SK-N-SH (cell line): ENCODE measurements at regions not wholly inside any gene's neighbourhood (a gene's known extent, or its start where the extent isn't known, plus 50 kb on each side); places are given as distances from the start of the nearest gene placed in this dataset.
A peak's percentile ranks its signal among the peaks of the same experiment; 100 is the strongest.

Experiments
- CTCF ChIA-PET: fragments of 300-600, 350-600 bp; formaldehyde crosslinking; extraction: SDS; loops from one replicate; lab custom pipeline; 2021; lab: Yijun Ruan, JAX
- POLR2A ChIA-PET: fragments of 350-600 bp; sonication (Branson Sonifier 250); formaldehyde crosslinking; extraction: SDS; loops from one replicate; lab custom pipeline; 2020; ENCODE audit warnings: antibody characterized with exemption, inconsistent platforms; lab: Yijun Ruan, JAX
- DNase-seq: peaks from one replicate; pipeline ENCODE4 v3.0.0; 2012
- H2AFZ ChIP-seq: fragments of 200-600 bp; sonication (generic); 2 replicates; pipeline ENCODE4 v1.8.1; 2016; ENCODE audit warnings: antibody characterized with exemption, mild to moderate bottlenecking, low read depth
- H3F3A ChIP-seq: fragments of 200-600 bp; sonication (generic); replicated peaks from 2 replicates; pipeline ENCODE3; 2016; ENCODE audit warnings: antibody characterized with exemption, mild to moderate bottlenecking; ENCODE audit not compliant: insufficient read depth
- H3K27ac ChIP-seq, 2 experiments: fragments of 200-500 bp in 1 of 2; fragments of 200-600 bp in 1 of 2; sonication (Bioruptor generic) in 1 of 2; sonication (generic), shearing (Covaris generic) in 1 of 2; 2 replicates each; pipeline versions ENCODE4 v1.5.1 to v1.6.1; 2014 to 2016; ENCODE audit warnings: low read depth in 2 of 2, inconsistent platforms in 1 of 2, low read length in 1 of 2, mild to moderate bottlenecking in 1 of 2, mixed read lengths in 1 of 2
- H3K27me3 ChIP-seq: fragments of 200-600 bp; sonication (generic), shearing (Covaris generic); 2 replicates; pipeline ENCODE4 v1.6.1; 2016; ENCODE audit warnings: mixed run types; ENCODE audit not compliant: insufficient read depth
- H3K36me3 ChIP-seq, 2 experiments: fragments of 200-500 bp in 1 of 2; fragments of 200-600 bp in 1 of 2; sonication (Bioruptor generic) in 1 of 2; sonication (generic) in 1 of 2; replicated peaks in 1 of 2; 2 replicates each; pipeline versions ENCODE3 to v1.5.1; 2014 to 2016; ENCODE audit warnings: low read length in 1 of 2, mild to moderate bottlenecking in 1 of 2; ENCODE audit not compliant: insufficient read depth in 2 of 2, control insufficient read depth in 1 of 2
- H3K4me1 ChIP-seq, 2 experiments: fragments of 200-500 bp in 1 of 2; fragments of 200-600 bp in 1 of 2; sonication (Bioruptor generic) in 1 of 2; sonication (generic), shearing (Covaris generic) in 1 of 2; 2 replicates each; pipeline versions ENCODE4 v1.5.1 to v1.6.1; 2014 to 2016; ENCODE audit warnings: low read depth in 1 of 2, low read length in 1 of 2, mixed run types in 1 of 2; ENCODE audit not compliant: insufficient read depth in 2 of 2, control insufficient read depth in 1 of 2
- H3K4me2 ChIP-seq: fragments of 200-600 bp; sonication (generic), shearing (Covaris generic); 2 replicates; pipeline ENCODE4 v1.6.1; 2017; ENCODE audit warnings: mixed run types
- H3K4me3 ChIP-seq, 2 experiments: fragments of 200-500 bp in 1 of 2; fragments of 200-600 bp in 1 of 2; sonication (Bioruptor generic) in 1 of 2; sonication (generic), shearing (Covaris generic) in 1 of 2; 2 replicates each; pipeline versions ENCODE4 v1.5.1 to v1.8.1; 2014 to 2016; ENCODE audit warnings: low read depth in 2 of 2, inconsistent platforms in 1 of 2, low read length in 1 of 2, mild to moderate bottlenecking in 1 of 2, mixed read lengths in 1 of 2, moderate library complexity in 1 of 2
- H3K79me2 ChIP-seq: fragments of 200-600 bp; sonication (generic); 2 replicates; pipeline ENCODE4 v1.8.1; 2017; ENCODE audit warnings: mild to moderate bottlenecking; ENCODE audit not compliant: insufficient read depth
- H3K9ac ChIP-seq: fragments of 200-600 bp; sonication (generic); 2 replicates; pipeline ENCODE4 v1.6.1; 2017; ENCODE audit warnings: mixed run types
- H3K9me2 ChIP-seq: fragments of 200-600 bp; sonication (generic); 2 replicates; pipeline ENCODE4 v1.6.1; 2017; ENCODE audit warnings: mixed run types
- H3K9me3 ChIP-seq: fragments of 200-600 bp; sonication (generic); 2 replicates; pipeline ENCODE4 v1.6.1; 2017; ENCODE audit warnings: mixed run types, mild to moderate bottlenecking, moderate library complexity
- H4K20me1 ChIP-seq: fragments of 200-600 bp; sonication (generic); 2 replicates; pipeline ENCODE4 v1.6.1; 2017; ENCODE audit warnings: mild to moderate bottlenecking, mixed run types; ENCODE audit not compliant: insufficient read depth
- EP300 ChIP-seq, 2 experiments: IDR thresholded peaks; 2 replicates each; pipeline versions ENCODE4 v1.4.0 to v1.6.1; 2012; ENCODE audit warnings: borderline replicate concordance in 1 of 2, low read depth in 1 of 2, low read length in 1 of 2
- EZH2phosphoT487 ChIP-seq: fragments of 200-600 bp; sonication (generic); IDR thresholded peaks from 2 replicates; pipeline ENCODE4 v1.6.1; 2017; ENCODE audit warnings: low read depth, mixed run types, mild to moderate bottlenecking, antibody characterized with exemption, moderate library complexity, borderline replicate concordance
- FOSL2 ChIP-seq: IDR thresholded peaks from 2 replicates; pipeline ENCODE4 v1.4.0; 2012; ENCODE audit warnings: low read depth, mild to moderate bottlenecking, moderate library complexity, borderline replicate concordance
- GATA2 ChIP-seq: sonication (generic); formaldehyde crosslinking; IDR thresholded peaks from 2 replicates; pipeline ENCODE4 v1.5.0; 2020; ENCODE audit warnings: mild to moderate bottlenecking, missing genetic modification reagents
- JUND ChIP-seq: IDR thresholded peaks from 2 replicates; pipeline ENCODE4 v1.4.0; 2012
- MEF2A ChIP-seq: IDR thresholded peaks from 2 replicates; pipeline ENCODE4 v1.4.0; 2012; ENCODE audit warnings: low read depth, borderline replicate concordance
- MXI1 ChIP-seq: IDR thresholded peaks from 2 replicates; pipeline ENCODE4 v1.6.1; 2012; ENCODE audit warnings: mild to moderate bottlenecking, low read depth, low read length, improper control_type of control experiment
- NRF1 ChIP-seq: IDR thresholded peaks from 2 replicates; pipeline ENCODE4 v1.6.1; 2012; ENCODE audit warnings: low read depth, mild to moderate bottlenecking, low read length
- TF ChIP-seq, protein P1 (sequence below): IDR thresholded peaks from 2 replicates; pipeline ENCODE4 v1.4.0; 2012; ENCODE audit warnings: low read depth, borderline replicate concordance
- TF ChIP-seq, protein P2 (sequence below): IDR thresholded peaks from 2 replicates; pipeline ENCODE4; 2012
- TF ChIP-seq, protein P3 (sequence below): IDR thresholded peaks from 2 replicates; pipeline ENCODE4 v1.6.1; 2012; ENCODE audit warnings: mild to moderate bottlenecking, low read depth, low read length, moderate library complexity

DNA sequence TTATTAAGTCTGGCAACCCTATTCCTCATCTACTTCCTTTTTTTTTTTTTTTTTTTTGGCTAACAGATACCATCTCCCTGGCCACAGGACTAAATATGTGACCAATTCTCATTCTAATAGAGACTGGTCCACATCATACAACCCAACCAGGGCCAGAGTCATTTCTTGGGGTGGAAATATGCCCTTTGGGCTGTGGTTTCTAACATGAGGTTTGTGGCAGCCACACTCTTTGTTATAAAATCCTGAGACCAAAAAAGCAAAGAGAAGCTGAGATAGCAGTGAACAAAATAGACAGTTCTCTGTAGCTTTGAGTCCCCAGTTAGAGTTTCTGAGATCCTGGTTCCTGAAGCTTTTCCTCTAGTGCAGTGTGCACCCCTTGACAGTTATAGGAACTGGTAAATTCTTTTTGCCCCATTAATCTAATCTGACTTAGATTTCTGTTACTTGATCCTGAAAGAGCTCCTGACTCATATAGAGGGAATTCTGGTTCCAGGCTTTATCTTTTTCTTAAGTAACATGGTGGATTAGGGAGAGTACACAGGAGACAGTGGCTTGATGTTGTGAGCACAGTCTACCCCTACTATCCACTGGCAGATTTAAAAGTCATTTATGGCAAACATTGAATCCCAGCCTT, 86.8 kb downstream of the MAIP1 start:
- Histone ChIP-seq H3K4me2 (no peak overlapping the region), H2AFZ (no peak overlapping the region), H3F3A (no peaks in the 10 kb centered on the region), H3K9me2 (no peaks in the 10 kb centered on the region), H4K20me1 (no peaks in the 10 kb centered on the region), H3K79me2 (no peaks in the 10 kb centered on the region), H3K4me3 (no peak overlapping the region), H3K27ac (no peak overlapping the region; a peak in 1 of 4 replicates), H3K9ac (no peak overlapping the region), H3K4me1 (peaks cover 0 to 4% of the 10 kb centered on the region in 2 experiments; a peak in 2 of 4 replicates), H3K27me3 (no peaks in the 10 kb centered on the region), H3K36me3 (no peaks in the 10 kb centered on the region), H3K9me3 (no peaks in the 10 kb centered on the region)
- ChIA-PET CTCF (interaction anchor here (1.1 to 1.4 kb wide), 2 partner anchors 12 to 57 kb away, joined by 3 read pairs; no protein-coding TSS in a partner anchor), POLR2A (no interaction called here)
- no peak for DNase-seq
- TF ChIP-seq FOSL2 (peak; percentile 16; the same call in 1 of the 2 replicates), JUND (peak; percentile 46; the same call in 1 of the 2 replicates), EP300 (IDR thresholded peaks at IDR 0.05; ENCODE audit: borderline replicate concordance in 1 of 2, low read depth in 1 of 2, low read length in 1 of 2) (no peak), NRF1 (no peak)
- TF ChIP-seq, protein P1, sequence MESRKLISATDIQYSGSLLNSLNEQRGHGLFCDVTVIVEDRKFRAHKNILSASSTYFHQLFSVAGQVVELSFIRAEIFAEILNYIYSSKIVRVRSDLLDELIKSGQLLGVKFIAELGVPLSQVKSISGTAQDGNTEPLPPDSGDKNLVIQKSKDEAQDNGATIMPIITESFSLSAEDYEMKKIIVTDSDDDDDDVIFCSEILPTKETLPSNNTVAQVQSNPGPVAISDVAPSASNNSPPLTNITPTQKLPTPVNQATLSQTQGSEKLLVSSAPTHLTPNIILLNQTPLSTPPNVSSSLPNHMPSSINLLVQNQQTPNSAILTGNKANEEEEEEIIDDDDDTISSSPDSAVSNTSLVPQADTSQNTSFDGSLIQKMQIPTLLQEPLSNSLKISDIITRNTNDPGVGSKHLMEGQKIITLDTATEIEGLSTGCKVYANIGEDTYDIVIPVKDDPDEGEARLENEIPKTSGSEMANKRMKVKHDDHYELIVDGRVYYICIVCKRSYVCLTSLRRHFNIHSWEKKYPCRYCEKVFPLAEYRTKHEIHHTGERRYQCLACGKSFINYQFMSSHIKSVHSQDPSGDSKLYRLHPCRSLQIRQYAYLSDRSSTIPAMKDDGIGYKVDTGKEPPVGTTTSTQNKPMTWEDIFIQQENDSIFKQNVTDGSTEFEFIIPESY = no peak
- TF ChIP-seq, protein P2, sequence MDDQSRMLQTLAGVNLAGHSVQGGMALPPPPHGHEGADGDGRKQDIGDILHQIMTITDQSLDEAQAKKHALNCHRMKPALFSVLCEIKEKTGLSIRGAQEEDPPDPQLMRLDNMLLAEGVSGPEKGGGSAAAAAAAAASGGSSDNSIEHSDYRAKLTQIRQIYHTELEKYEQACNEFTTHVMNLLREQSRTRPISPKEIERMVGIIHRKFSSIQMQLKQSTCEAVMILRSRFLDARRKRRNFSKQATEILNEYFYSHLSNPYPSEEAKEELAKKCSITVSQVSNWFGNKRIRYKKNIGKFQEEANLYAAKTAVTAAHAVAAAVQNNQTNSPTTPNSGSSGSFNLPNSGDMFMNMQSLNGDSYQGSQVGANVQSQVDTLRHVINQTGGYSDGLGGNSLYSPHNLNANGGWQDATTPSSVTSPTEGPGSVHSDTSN = peak; percentile 66

DNA sequence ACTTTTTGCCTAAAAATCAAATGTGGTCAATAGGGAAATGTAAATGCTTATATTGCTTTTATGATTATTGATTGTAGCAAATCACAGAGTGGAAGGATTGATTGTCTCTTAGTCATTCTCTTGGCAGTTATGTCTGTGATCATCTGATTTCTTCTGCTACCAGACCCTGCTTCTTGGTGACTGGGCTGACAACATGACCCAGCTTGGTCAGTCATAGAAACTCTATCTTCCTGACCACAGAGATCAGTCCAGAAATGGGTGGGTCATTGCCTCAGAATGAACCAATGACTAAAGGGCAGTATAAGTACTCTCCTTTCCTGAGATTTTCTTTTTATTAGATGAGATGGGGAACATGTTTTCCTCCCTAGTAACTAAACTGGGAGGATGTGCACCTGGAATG, 87.6 kb downstream of the MAIP1 start:
- H3K9me3 ChIP-seq = no peaks in the 10 kb centered on the region
- H3K27me3 ChIP-seq = no peaks in the 10 kb centered on the region
- TF ChIP-seq, protein P2 = no peak
- TF ChIP-seq, protein P3, sequence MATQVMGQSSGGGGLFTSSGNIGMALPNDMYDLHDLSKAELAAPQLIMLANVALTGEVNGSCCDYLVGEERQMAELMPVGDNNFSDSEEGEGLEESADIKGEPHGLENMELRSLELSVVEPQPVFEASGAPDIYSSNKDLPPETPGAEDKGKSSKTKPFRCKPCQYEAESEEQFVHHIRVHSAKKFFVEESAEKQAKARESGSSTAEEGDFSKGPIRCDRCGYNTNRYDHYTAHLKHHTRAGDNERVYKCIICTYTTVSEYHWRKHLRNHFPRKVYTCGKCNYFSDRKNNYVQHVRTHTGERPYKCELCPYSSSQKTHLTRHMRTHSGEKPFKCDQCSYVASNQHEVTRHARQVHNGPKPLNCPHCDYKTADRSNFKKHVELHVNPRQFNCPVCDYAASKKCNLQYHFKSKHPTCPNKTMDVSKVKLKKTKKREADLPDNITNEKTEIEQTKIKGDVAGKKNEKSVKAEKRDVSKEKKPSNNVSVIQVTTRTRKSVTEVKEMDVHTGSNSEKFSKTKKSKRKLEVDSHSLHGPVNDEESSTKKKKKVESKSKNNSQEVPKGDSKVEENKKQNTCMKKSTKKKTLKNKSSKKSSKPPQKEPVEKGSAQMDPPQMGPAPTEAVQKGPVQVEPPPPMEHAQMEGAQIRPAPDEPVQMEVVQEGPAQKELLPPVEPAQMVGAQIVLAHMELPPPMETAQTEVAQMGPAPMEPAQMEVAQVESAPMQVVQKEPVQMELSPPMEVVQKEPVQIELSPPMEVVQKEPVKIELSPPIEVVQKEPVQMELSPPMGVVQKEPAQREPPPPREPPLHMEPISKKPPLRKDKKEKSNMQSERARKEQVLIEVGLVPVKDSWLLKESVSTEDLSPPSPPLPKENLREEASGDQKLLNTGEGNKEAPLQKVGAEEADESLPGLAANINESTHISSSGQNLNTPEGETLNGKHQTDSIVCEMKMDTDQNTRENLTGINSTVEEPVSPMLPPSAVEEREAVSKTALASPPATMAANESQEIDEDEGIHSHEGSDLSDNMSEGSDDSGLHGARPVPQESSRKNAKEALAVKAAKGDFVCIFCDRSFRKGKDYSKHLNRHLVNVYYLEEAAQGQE = no peak
- TF ChIP-seq EZH2phosphoT487 (no peak), MEF2A (no peak), GATA2 (no peak), MXI1 (no peak)
- no peak overlapping the region for H2AFZ ChIP-seq
- no peaks in the 10 kb centered on the region for H3K79me2 ChIP-seq
- H3K4me1 ChIP-seq = peaks cover 0 to 4% of the 10 kb centered on the region in 2 experiments; a peak in 2 of 4 replicates
- no peaks in the 10 kb centered on the region for H3K36me3 ChIP-seq
- no peaks in the 10 kb centered on the region for H3F3A ChIP-seq
- H3K9ac ChIP-seq = no peak overlapping the region
- no peaks in the 10 kb centered on the region for H4K20me1 ChIP-seq
- no peak overlapping the region; a peak in 1 of 4 replicates for H3K27ac ChIP-seq
- H3K4me2 ChIP-seq = no peak overlapping the region
- H3K4me3 ChIP-seq = no peak overlapping the region
- ChIA-PET POLR2A (no interaction called here), CTCF (interaction anchor here (1.1 to 1.4 kb wide), 2 partner anchors 11 to 58 kb away, joined by 3 read pairs; no protein-coding TSS in a partner anchor)
- H3K9me2 ChIP-seq = no peaks in the 10 kb centered on the region
- DNase-seq = no peak
